H9 (cell line): ENCODE measurements at regions not wholly inside any gene's neighbourhood (a gene's known extent, or its start where the extent isn't known, plus 50 kb on each side); places are given as distances from the start of the nearest gene placed in this dataset.

ENCODE experiments used
- DNase-seq: peaks from one replicate; pipeline ENCODE4 v3.0.0-alpha.2; 2017
- H2AFZ ChIP-seq: one replicate; pipeline ENCODE4 v1.6.1; 2013; ENCODE audit warnings: mild to moderate bottlenecking, low read length, control low read depth, moderate library complexity
- H2AK5ac ChIP-seq: 2 replicates; pipeline ENCODE4 v1.6.1; 2013; ENCODE audit warnings: low read length, control low read depth, mixed read lengths; ENCODE audit not compliant: insufficient read length
- H2BK120ac ChIP-seq: one replicate; pipeline ENCODE4 v1.6.1; 2013; ENCODE audit warnings: low read depth, mild to moderate bottlenecking, low read length, control low read depth, inconsistent platforms; ENCODE audit not compliant: poor library complexity, severe bottlenecking
- H2BK12ac ChIP-seq: 2 replicates; pipeline ENCODE4 v1.6.1; 2013; ENCODE audit warnings: low read length, control low read depth, mixed read lengths, low read depth; ENCODE audit not compliant: insufficient read length
- H2BK15ac ChIP-seq: 2 replicates; pipeline ENCODE4 v1.6.1; 2013; ENCODE audit warnings: low read depth, low read length, control low read depth
- H2BK20ac ChIP-seq: one replicate; pipeline ENCODE4 v1.6.1; 2013; ENCODE audit warnings: low read depth, mild to moderate bottlenecking, low read length, control low read depth, inconsistent platforms; ENCODE audit not compliant: poor library complexity, severe bottlenecking
- H2BK5ac ChIP-seq: 2 replicates; pipeline ENCODE4 v1.6.1; 2013; ENCODE audit warnings: low read length, control low read depth, mixed read lengths; ENCODE audit not compliant: insufficient read length
- H3K14ac ChIP-seq: 2 replicates; pipeline ENCODE4 v1.6.1; 2013; ENCODE audit warnings: low read length, control low read depth; ENCODE audit not compliant: insufficient read depth
- H3K18ac ChIP-seq: 2 replicates; pipeline ENCODE4 v1.6.1; 2013; ENCODE audit warnings: low read depth, mild to moderate bottlenecking, mixed read lengths, low read length, control low read depth; ENCODE audit not compliant: insufficient read length
- H3K23ac ChIP-seq: 2 replicates; pipeline ENCODE4 v1.6.1; 2013; ENCODE audit warnings: low read length, control low read depth, mixed read lengths, low read depth; ENCODE audit not compliant: insufficient read length
- H3K23me2 ChIP-seq: 2 replicates; pipeline ENCODE4 v1.6.1; 2013; ENCODE audit warnings: low read depth, mild to moderate bottlenecking, mixed read lengths, low read length, control low read depth; ENCODE audit not compliant: insufficient read length, poor library complexity, severe bottlenecking
- H3K27ac ChIP-seq: 2 replicates; pipeline ENCODE4 v1.5.1; 2013; ENCODE audit warnings: low read length, control low read depth, mixed read lengths, low read depth; ENCODE audit not compliant: insufficient read length
- H3K27me3 ChIP-seq: 2 replicates; pipeline ENCODE4 v1.6.1; 2013; ENCODE audit warnings: low read length, control low read depth, inconsistent platforms; ENCODE audit not compliant: insufficient read depth
- H3K4ac ChIP-seq: 2 replicates; pipeline ENCODE4 v1.6.1; 2013; ENCODE audit warnings: low read depth, mild to moderate bottlenecking, control low read depth, inconsistent platforms, low read length, moderate library complexity
- H3K4me1 ChIP-seq: 2 replicates; pipeline ENCODE4 v1.6.1; 2013; ENCODE audit warnings: low read length, control low read depth, inconsistent platforms; ENCODE audit not compliant: insufficient read depth
- H3K4me2 ChIP-seq: 2 replicates; pipeline ENCODE4 v1.6.1; 2013; ENCODE audit warnings: low read length, control low read depth, mixed read lengths; ENCODE audit not compliant: insufficient read length, insufficient read depth
- H3K56ac ChIP-seq: 2 replicates; pipeline ENCODE4 v1.6.1; 2013; ENCODE audit warnings: low read depth, mild to moderate bottlenecking, mixed read lengths, low read length, control low read depth; ENCODE audit not compliant: insufficient read length
- H3K79me1 ChIP-seq: 2 replicates; pipeline ENCODE4 v1.6.1; 2013; ENCODE audit warnings: low read depth, mild to moderate bottlenecking, moderate library complexity, low read length, control low read depth, inconsistent platforms; ENCODE audit not compliant: insufficient read depth, poor library complexity, severe bottlenecking
- H3K79me2 ChIP-seq: 2 replicates; pipeline ENCODE4 v1.6.1; 2013; ENCODE audit warnings: low read length, control low read depth, inconsistent platforms; ENCODE audit not compliant: insufficient read depth
- H3K9ac ChIP-seq: 2 replicates; pipeline ENCODE4 v1.6.1; 2013; ENCODE audit warnings: low read length, control low read depth, mixed read lengths; ENCODE audit not compliant: insufficient read length; ENCODE audit errors: extremely low read depth
- H3K9me3 ChIP-seq: one replicate; pipeline ENCODE4 v1.6.1; 2013; ENCODE audit warnings: low read depth, low read length, inconsistent platforms; ENCODE audit not compliant: control insufficient read depth
- H3T11ph ChIP-seq: one replicate; pipeline ENCODE4 v1.6.1; 2013; ENCODE audit warnings: mild to moderate bottlenecking, low read length, control low read depth, inconsistent platforms
- H4K20me1 ChIP-seq: one replicate; pipeline ENCODE4 v1.6.1; 2013; ENCODE audit not compliant: control insufficient read depth, insufficient read length, insufficient read depth
- H4K5ac ChIP-seq: 2 replicates; pipeline ENCODE4 v1.6.1; 2013; ENCODE audit warnings: low read depth, mild to moderate bottlenecking, mixed read lengths, low read length, control low read depth; ENCODE audit not compliant: insufficient read length
- H4K8ac ChIP-seq: replicated peaks from 2 replicates; pipeline ENCODE4 v1.6.1; 2013; ENCODE audit warnings: low read length, control low read depth, mixed read lengths, low read depth; ENCODE audit not compliant: insufficient read length
- H4K91ac ChIP-seq: 2 replicates; pipeline ENCODE4 v1.6.1; 2013; ENCODE audit warnings: low read depth, mild to moderate bottlenecking, moderate library complexity, mixed read lengths, low read length, control low read depth; ENCODE audit not compliant: insufficient read length
- H3K27ac Mint-ChIP-seq, 3 experiments: 2 replicates in 2 of 3; 3 replicates in 1 of 3; pipeline ENCODE4 v1.8.0; 2020 to 2021; ENCODE audit warnings: mixed read lengths in 3 of 3, mild to moderate bottlenecking in 1 of 3, moderate library complexity in 1 of 3
- H3K27me3 Mint-ChIP-seq: 2 replicates; pipeline ENCODE4 v1.8.0; 2021; ENCODE audit warnings: low read depth, mild to moderate bottlenecking, moderate library complexity, mixed read lengths
- H3K36me3 Mint-ChIP-seq, 3 experiments: 2 replicates in 2 of 3; 3 replicates in 1 of 3; pipeline ENCODE4 v1.8.0; 2020 to 2021; ENCODE audit warnings: low read depth in 3 of 3, mixed read lengths in 3 of 3; ENCODE audit not compliant: insufficient read depth in 1 of 3
- H3K4me1 Mint-ChIP-seq, 2 experiments: 2 replicates each; pipeline ENCODE4 v1.8.0; 2020; ENCODE audit warnings: mixed read lengths in 2 of 2
- H3K4me3 Mint-ChIP-seq, 2 experiments: 2 replicates in 1 of 2; 3 replicates in 1 of 2; pipeline ENCODE4 v1.8.0; 2020 to 2021; ENCODE audit warnings: mild to moderate bottlenecking in 2 of 2, mixed read lengths in 2 of 2, moderate library complexity in 1 of 2
- H3K9me3 Mint-ChIP-seq, 2 experiments: 2 replicates in 1 of 2; 3 replicates in 1 of 2; pipeline ENCODE4 v1.8.0; 2020; ENCODE audit warnings: mild to moderate bottlenecking in 2 of 2, mixed read lengths in 2 of 2, moderate library complexity in 1 of 2
- CTCF ChIP-seq: fragments of 200-600 bp; sonication (generic); conservative IDR thresholded peaks from 3 replicates; pipeline ENCODE4 v1.8.0; 2021; ENCODE audit warnings: antibody characterized with exemption, mild to moderate bottlenecking
- WGBS: extraction: QIAGEN DNeasy Blood & Tissue Kit; methylation state at CpG from one replicate; pipeline ENCODE4 v1.1.7; 2013; ENCODE audit warnings: missing lambda C conversion rate, low lambda C conversion rate, mixed read lengths; ENCODE audit not compliant: insufficient read length; ENCODE audit errors: extremely low coverage; 5-methylcytosine and 5-hydroxymethylcytosine counted together

- H3K23me2 ChIP-seq, result no peaks in the 10 kb centered on the region
- H2AFZ ChIP-seq, result no peak overlapping the region
- H3K27ac ChIP-seq, result no peak overlapping the region
- no peak overlapping the region for H3K18ac ChIP-seq
- no peak overlapping the region for H2BK12ac ChIP-seq
- H4K91ac ChIP-seq, result no peak overlapping the region
- no peaks in the 10 kb centered on the region for H3K9me3 ChIP-seq
- no peak for TF ChIP-seq CTCF
- no peak overlapping the region for H3T11ph ChIP-seq
- H3K27me3 ChIP-seq, result no peaks in the 10 kb centered on the region
- 0 out of 2 replicates have a peak, but pooled peaks cover 1% of the 10 kb centered on the region for H3K79me2 ChIP-seq
- Mint-ChIP-seq H3K27me3 (no peaks in the 10 kb centered on the region), H3K4me3 (no peak overlapping the region), H3K36me3 (peaks cover 0 to 4% (median 3%) of the 10 kb centered on the region in 3 experiments; a peak in 4 of 7 replicates), H3K27ac (no peak overlapping the region), H3K4me1 (peaks cover 9% of the 10 kb centered on the region in 2 experiments), H3K9me3 (peaks cover 5 to 13% of the 10 kb centered on the region in 2 experiments; a peak in 4 of 5 replicates)
- H2BK15ac ChIP-seq, result no peak overlapping the region
- H4K20me1 ChIP-seq, result no peaks in the 10 kb centered on the region
- no peak overlapping the region for H4K8ac ChIP-seq
- H3K14ac ChIP-seq, result no peak overlapping the region
- no peak for DNase-seq
- no peak overlapping the region for H2AK5ac ChIP-seq
- H3K4me2 ChIP-seq, result no peak overlapping the region
- no CpG with 5 or more reads among the region's 1 CpG for WGBS
- H3K9ac ChIP-seq, result no peak overlapping the region
- no peak overlapping the region for H2BK5ac ChIP-seq
- no peaks in the 10 kb centered on the region for H3K79me1 ChIP-seq
- H2BK120ac ChIP-seq, result no peak overlapping the region
- H3K56ac ChIP-seq, result no peak overlapping the region
- no peak overlapping the region for H4K5ac ChIP-seq
- peaks cover 4% of the 10 kb centered on the region; the same call in 1 of the 2 replicates for H3K4me1 ChIP-seq
- no peak overlapping the region for H3K4ac ChIP-seq
- H3K23ac ChIP-seq, result no peak overlapping the region
- H2BK20ac ChIP-seq, result no peak overlapping the region
Measured at GRCh38 chr12:13431041-13431440, 234.5 kb downstream of the EMP1 start.
